NCI-H2107 treated with DMSO at 0.1 percent for 48 hours (cell line): ENCODE measurements at regions not wholly inside any gene's neighbourhood (a gene's known extent, or its start where the extent isn't known, plus 50 kb on each side); places are given as distances from the start of the nearest gene placed in this dataset.
A peak's percentile ranks its signal among the peaks of the same experiment; 100 is the strongest.
"Not testable (repeated sequence)": the region's sequence is repeated elsewhere in the genome, so short reads cannot be mapped to it uniquely, and the experiment has no call there.

Experiments
- DNase-seq: peaks from one replicate; lab custom pipeline; 2025; ENCODE audit not compliant: unreplicated experiment; lab: John Stamatoyannopoulos, UW

- DNase-seq: not testable (repeated sequence)
Measured at GRCh38 chr2:57232341-57232740, 814.3 kb upstream of the VRK2 start.

- DNase-seq: not testable (repeated sequence)
Measured at GRCh38 chr2:57251495-57251894, 795.1 kb upstream of the VRK2 start.

- not testable (repeated sequence) for DNase-seq
Measured at GRCh38 chr2:57276408-57276807, 770.2 kb upstream of the VRK2 start.

- DNase-seq: no peak
Measured at GRCh38 chr2:57278451-57278850, 768.2 kb upstream of the VRK2 start.

GRCh38 chr2:57291209-57291608, 755.4 kb upstream of the VRK2 start:
- DNase-seq: no peak

- DNase-seq: no peak
Measured at GRCh38 chr2:57296795-57297517, 749.6 kb upstream of the VRK2 start.

- DNase-seq: no peak
Measured at GRCh38 chr2:57313678-57314077, 732.9 kb upstream of the VRK2 start.

- DNase-seq: no peak
Measured at GRCh38 chr2:57314682-57315081, 731.9 kb upstream of the VRK2 start.

GRCh38 chr2:57330447-57330846, 716.2 kb upstream of the VRK2 start:
- DNase-seq: no peak

GRCh38 chr2:57333221-57333620, 713.4 kb upstream of the VRK2 start:
- no peak for DNase-seq

GRCh38 chr2:57343391-57344006, 703.1 kb upstream of the VRK2 start:
- DNase-seq: no peak

GRCh38 chr2:57368190-57368589, 678.4 kb upstream of the VRK2 start:
- no peak for DNase-seq

GRCh38 chr2:57370882-57371585, 675.6 kb upstream of the VRK2 start:
- DNase-seq: no peak

- no peak for DNase-seq
Measured at GRCh38 chr2:57372237-57372984, 674.2 kb upstream of the VRK2 start.

- no peak for DNase-seq
Measured at GRCh38 chr2:57373530-57373929, 673.1 kb upstream of the VRK2 start.

- peak; percentile 5 for DNase-seq
Measured at GRCh38 chr2:57376985-57377384, 669.6 kb upstream of the VRK2 start.

GRCh38 chr2:57386305-57386704, 660.3 kb upstream of the VRK2 start:
- no peak for DNase-seq

GRCh38 chr2:57396355-57397098, 650.1 kb upstream of the VRK2 start:
- no peak for DNase-seq

GRCh38 chr2:57397550-57398360, 648.9 kb upstream of the VRK2 start:
- DNase-seq: no peak

- DNase-seq: no peak
Measured at GRCh38 chr2:57399057-57399456, 647.5 kb upstream of the VRK2 start.
